ENCODE measurements at regions not wholly inside any gene's neighbourhood (a gene's known extent, or its start where the extent isn't known, plus 50 kb on each side); places are given as distances from the start of the nearest gene placed in this dataset.

DNA sequence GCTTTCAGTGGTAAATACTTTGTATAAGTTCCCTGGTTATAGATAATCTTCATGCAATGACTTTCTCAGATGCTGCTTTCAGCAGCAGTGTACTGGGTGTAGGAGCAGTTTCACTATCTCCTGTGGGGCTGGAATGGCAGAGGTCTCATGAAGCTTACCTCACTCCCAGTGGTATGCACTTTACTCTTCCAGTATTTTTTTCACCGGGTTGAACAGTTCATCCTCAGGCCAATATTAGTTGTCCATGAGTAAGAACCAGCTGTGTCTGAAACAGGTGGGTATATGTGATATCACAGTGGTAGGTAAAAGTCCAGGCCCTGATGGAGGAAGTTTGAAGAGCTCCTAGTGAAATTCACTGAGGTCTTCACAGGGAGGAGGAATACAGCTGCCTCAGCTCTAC lies 351.5 kb upstream of the EMCN start:
- TF ChIP-seq, protein P1, sequence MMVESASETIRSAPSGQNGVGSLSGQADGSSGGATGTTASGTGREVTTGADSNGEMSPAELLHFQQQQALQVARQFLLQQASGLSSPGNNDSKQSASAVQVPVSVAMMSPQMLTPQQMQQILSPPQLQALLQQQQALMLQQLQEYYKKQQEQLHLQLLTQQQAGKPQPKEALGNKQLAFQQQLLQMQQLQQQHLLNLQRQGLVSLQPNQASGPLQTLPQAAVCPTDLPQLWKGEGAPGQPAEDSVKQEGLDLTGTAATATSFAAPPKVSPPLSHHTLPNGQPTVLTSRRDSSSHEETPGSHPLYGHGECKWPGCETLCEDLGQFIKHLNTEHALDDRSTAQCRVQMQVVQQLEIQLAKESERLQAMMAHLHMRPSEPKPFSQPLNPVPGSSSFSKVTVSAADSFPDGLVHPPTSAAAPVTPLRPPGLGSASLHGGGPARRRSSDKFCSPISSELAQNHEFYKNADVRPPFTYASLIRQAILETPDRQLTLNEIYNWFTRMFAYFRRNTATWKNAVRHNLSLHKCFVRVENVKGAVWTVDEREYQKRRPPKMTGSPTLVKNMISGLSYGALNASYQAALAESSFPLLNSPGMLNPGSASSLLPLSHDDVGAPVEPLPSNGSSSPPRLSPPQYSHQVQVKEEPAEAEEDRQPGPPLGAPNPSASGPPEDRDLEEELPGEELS (CRISPR knock-in tag; IDR thresholded peaks at IDR 0.05) = no peak
- TF ChIP-seq, protein P2, sequence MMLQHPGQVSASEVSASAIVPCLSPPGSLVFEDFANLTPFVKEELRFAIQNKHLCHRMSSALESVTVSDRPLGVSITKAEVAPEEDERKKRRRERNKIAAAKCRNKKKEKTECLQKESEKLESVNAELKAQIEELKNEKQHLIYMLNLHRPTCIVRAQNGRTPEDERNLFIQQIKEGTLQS (CRISPR knock-in tag; conservative IDR thresholded peaks at IDR 0.05) = no peak
- TF ChIP-seq CREM (CRISPR knock-in tag; IDR thresholded peaks at IDR 0.05) (no peak), TEAD4 (CRISPR knock-in tag; IDR thresholded peaks at IDR 0.05) (no peak), ZBTB21 (CRISPR knock-in tag; IDR thresholded peaks at IDR 0.05; ENCODE audit: borderline replicate concordance) (no peak), CREB1 (CRISPR knock-in tag; IDR thresholded peaks at IDR 0.05) (no peak), NR1H2 (CRISPR knock-in tag; IDR thresholded peaks at IDR 0.05) (no peak)
- TF ChIP-seq, protein P3, sequence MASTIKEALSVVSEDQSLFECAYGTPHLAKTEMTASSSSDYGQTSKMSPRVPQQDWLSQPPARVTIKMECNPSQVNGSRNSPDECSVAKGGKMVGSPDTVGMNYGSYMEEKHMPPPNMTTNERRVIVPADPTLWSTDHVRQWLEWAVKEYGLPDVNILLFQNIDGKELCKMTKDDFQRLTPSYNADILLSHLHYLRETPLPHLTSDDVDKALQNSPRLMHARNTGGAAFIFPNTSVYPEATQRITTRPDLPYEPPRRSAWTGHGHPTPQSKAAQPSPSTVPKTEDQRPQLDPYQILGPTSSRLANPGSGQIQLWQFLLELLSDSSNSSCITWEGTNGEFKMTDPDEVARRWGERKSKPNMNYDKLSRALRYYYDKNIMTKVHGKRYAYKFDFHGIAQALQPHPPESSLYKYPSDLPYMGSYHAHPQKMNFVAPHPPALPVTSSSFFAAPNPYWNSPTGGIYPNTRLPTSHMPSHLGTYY (CRISPR knock-in tag; IDR thresholded peaks at IDR 0.05) = no peak
- TF ChIP-seq, protein P4, sequence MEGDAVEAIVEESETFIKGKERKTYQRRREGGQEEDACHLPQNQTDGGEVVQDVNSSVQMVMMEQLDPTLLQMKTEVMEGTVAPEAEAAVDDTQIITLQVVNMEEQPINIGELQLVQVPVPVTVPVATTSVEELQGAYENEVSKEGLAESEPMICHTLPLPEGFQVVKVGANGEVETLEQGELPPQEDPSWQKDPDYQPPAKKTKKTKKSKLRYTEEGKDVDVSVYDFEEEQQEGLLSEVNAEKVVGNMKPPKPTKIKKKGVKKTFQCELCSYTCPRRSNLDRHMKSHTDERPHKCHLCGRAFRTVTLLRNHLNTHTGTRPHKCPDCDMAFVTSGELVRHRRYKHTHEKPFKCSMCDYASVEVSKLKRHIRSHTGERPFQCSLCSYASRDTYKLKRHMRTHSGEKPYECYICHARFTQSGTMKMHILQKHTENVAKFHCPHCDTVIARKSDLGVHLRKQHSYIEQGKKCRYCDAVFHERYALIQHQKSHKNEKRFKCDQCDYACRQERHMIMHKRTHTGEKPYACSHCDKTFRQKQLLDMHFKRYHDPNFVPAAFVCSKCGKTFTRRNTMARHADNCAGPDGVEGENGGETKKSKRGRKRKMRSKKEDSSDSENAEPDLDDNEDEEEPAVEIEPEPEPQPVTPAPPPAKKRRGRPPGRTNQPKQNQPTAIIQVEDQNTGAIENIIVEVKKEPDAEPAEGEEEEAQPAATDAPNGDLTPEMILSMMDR (IDR thresholded peaks at IDR 0.05) = no peak
